NCI-H2171 treated with DMSO at 0.1 percent for 48 hours (cell line): ENCODE measurements at regions not wholly inside any gene's neighbourhood (a gene's known extent, or its start where the extent isn't known, plus 50 kb on each side); places are given as distances from the start of the nearest gene placed in this dataset.
"Not testable (repeated sequence)": the region's sequence is repeated elsewhere in the genome, so short reads cannot be mapped to it uniquely, and the experiment has no call there.

ENCODE experiments used
- DNase-seq: peaks from one replicate; lab custom pipeline; 2025; lab: John Stamatoyannopoulos, UW

DNA sequence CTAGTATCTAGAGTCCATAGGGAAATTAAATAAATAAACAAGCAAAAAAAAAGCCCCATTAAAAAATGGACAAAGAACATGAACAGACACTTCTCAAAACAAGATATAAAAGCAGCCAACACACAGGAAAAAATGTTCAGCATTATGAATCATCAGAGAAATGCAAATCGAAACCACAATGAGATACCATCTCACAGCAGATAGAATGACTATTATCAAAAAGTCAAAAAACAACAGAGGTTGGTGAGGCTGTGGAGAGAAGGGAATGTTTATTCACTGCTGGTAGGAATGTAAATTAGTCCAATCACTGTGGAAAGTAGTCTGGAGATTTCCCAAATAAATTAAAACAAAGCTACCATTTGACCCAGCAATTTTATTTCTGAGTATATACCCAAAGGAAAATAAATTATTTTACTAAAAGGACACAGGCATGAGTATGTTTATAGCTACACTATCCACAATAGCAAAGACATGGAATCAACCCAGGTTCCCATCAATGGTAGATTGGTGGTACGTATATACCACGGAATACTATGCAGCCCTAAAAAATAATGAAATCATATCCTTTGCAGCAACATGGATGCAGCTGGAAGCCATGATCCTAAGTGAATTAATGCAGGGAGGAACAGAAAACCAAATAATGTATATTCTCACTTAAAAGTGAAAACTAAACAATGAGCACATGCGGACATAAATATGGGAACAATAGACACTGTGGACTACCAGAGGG is 366.5 kb upstream of the SEMA3C start:
- no peak for DNase-seq

DNA sequence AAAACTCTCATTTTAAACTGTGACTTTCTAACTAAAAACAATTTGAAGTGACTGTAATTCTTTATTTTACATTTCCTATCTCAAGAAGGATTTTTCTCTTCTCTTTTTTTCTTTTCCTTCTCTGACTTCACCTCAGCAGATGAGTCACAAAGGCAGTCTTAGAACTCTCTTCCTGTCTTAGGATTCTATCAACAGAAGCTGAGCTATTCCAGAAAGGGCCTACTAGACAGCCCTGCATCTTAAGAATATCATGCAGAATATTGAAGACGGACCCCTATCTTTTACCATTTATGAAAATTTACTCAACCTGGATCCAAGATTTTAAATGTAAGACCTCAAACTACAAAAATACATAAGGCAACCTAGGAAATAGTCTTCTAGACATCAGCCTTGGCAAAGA is 365.7 kb upstream of the SEMA3C start:
- no peak for DNase-seq

DNA sequence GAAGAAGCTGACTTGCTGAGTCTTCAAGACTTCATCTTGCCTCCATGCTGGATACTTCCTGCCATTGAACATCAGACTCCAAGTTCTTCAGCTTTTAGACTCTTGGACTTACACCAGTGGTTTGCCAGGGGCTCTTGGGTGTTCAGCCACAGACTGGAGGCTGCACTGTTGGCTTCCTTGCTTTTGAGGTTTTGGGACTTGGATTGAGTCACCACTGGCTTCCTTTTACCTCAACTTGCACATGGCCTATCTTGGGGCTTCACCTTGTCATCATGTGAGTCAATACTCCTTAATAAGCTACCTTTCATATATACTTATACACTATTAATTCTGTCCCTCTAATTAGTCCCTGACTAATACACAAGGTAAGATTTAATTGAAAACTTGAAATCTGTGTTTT is 361.7 kb upstream of the SEMA3C start:
- no peak for DNase-seq

DNA sequence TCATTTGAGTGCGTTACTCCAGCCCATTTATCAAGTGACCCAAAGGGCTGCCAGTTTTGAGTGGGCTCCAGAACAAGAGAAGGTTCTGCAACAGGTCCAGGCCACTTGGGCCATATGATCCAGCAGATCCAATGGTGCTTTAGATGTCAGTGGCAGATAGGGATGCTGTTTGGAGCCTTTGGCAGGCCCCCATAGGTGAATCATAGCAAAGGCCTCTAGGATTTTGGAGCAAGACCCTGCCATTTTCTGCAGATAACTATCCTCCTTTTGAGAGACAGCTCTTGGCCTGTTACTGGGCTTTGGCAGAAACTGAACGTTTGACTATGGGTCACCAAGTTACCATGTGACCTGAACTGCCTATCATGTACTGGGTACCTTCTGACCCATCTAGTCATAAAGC is 358.8 kb upstream of the SEMA3C start:
- no peak for DNase-seq

DNA sequence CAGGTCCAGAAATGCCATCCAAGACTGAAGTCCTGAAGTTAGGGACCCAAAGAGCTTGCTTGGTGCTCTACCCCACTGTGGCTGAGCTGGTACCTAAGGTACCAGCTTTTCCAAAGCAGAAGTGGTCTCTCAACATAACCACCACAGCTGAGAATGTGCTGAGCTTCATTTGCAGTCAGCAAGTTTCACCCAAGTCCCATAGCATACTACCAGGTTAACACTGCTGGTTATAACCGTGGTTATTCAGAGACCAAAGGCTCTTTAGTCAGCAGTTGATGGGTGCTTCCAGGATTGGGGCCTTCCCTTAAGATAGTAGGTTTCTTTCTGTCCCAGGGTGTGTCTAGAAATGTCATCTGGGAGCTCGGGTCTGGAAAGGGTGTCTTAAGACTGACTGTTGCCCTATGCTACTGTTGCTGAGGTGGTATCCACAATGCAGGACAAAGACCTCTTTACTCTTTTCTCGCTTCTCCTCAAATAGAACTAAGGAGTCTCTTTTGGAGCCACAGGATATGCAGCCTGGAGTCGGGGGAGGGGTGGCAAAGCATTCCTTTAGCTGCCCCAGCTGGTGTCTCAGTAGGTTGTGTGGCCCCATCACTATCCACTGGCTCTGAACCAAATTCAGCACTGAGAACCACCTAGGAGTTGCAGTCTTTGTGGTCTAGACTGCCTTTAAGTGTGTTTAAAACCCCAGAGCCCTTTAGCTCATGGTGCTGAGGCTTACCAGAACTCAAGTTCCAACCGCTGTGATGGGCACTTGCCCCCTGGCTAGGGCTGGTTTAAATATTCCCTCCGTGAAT is 354.9 kb upstream of the SEMA3C start:
- DNase-seq: no peak

DNA sequence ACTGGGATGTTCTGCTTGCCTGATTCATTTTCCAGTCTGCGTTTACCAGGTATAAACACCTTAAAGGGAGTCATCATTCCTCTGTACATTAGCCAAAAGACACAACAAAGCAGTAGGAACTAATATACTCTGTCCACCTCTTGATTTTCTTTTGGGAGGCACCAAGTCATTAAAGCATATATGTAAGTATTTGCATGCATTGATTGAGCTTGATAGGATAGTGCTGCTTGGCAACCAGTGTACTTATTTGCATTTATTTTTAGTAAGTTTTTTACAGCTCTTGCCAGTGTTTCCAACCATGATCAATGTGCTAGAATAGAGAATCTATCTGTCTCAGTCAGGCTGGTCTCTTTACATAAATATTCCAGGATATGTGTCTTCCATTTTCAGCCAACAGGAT is 353.3 kb upstream of the SEMA3C start:
- no peak for DNase-seq

DNA sequence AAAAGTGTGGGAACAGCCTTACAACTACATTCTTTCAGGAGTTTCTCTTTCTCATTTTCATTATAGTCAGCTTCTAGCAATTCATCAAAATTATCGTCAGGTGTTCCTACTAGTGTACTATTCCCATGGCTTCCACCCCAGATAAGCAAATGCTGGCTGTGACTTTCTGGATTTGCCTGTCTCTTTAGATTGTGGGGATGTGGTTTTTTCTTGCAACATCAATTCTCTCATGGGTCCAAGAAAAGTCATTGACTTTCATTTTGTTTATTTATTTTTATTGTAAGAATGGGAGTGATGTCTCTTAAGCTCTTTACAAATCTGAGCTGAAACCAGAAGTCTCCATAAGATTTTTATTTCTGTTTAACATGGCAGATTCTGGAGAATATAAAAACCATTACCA is 349.7 kb upstream of the SEMA3C start:
- DNase-seq: no peak

DNA sequence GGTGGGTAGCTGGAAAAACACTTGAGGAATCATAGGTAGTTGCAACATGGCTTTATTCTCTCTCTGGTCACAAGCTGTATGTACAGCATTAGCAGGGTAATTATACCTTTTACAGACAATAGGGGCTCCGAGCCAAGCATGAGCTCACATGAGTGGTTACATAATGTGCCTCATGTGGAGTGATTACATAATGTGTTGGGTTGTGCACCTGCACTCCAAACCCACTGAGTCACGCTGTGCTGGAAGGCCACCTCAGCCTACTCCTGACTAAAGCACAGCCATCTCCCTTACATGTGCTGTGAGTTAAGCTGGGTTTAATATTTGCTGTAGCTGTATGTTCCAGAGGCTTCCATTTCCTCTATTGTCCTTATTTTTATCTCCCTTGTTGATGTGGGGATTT is 348.7 kb upstream of the SEMA3C start:
- peak; percentile 27 for DNase-seq

DNA sequence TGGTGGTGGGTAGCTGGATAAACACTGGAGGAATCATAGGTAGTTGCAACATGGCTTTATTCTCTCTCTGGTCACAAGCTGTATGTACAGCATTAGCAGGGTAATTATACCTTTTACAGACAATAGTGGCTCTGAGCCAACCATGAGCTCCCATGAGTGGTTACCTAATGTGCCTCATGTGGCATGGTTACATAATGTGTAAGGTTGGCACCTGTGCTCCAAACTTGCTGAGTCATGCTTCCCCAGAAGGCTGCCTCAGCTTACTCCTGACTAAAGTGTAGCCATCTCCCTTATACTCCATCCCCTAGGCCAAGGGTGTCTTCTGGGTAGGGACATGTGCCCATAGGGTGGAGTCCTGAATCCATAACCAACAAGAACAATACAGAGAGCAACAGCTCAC is 345.3 kb upstream of the SEMA3C start:
- peak; percentile 63 for DNase-seq

DNA sequence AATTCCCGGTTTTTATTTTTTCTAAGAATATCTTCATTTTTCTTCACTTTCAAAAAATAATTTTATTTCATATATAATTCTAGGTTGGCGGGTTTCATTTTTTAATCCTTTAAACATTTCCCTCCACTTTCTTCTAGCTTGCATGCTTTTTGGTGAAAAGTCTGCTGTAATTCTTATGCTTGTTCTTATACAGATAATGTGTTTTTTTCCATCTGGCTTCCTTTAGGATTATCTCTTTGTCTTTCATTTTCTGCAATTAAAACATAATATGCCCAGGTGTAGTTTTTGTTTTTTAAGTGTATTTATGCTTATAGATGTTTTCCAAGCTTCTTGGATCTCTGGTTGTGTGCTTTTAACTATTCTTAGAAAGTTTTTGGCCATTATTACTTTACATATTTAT is 341.3 kb upstream of the SEMA3C start:
- DNase-seq: no peak

DNA sequence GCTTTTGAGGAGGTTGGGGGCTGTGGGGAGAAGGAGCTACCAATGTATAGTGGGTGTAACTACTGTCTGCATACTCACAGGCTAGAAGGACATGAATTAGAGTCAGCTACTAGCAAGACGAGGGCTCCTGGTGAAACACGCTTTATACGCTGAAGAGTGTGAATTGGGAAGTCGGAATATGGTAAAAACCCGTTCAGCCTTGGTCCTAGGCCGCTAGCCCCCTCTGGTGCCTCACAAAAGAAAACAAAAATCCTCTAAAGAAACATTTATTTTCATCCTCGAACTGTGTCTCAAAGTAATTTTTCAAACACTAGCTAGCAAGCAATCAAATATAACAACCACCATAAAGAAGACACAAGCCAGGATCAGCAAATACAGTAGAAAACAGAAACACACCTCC is 338.1 kb upstream of the SEMA3C start:
- DNase-seq: no peak

DNA sequence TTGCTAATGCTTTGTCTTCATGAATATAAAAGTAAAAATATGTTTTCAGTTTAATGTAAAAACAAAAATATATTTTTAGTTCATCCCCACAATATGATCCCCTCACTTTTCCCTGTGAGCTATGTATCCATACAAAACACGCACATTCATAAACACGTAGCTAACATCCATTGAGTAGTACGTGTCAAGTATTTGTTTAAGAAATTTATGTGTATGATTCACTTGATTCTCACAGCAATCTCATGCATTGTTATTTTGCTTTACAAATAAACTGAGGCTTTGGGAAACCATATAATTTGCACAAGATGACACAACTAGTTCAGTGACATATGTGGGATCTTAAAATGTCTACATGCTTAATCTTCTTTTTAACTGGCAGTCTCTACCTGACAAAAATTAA is 329.6 kb upstream of the SEMA3C start:
- DNase-seq: no peak

DNA sequence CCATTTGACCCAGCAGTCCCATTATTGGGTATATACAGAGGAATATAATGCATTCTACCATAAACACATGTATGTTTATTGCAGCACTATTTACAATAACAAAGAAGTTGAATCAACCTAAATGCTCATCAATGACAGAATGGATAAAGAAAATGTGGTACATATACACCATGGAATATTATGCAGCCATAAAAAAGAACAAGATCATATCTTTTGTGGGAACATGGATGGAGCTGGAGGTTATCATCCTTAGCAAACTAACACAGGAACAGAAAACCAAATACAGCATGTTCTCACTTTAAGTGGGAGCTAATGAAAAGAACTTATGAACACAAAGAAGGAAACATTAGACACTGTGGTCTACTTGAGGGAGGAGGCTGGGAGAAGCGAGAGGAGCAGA is 328.5 kb upstream of the SEMA3C start:
- DNase-seq: not testable (repeated sequence)

DNA sequence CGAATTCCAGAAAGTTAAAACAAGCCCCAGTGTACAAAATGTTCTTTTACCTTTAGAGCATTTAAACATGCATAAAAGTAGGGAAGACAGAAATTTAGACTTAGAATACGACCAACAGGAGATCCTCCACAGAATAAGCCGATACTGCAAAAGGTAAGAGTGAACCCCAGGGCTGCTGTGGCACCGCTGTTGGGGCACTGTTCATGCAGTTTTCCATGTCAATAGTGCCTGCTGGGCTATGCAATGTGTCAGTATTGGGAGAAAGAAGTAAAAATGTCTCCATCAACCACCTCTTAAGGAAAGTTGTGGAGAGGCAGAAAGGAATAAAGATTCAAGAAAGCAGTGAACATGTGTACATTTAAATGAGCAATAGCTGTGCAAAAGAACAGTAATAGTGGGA is 326.5 kb upstream of the SEMA3C start:
- no peak for DNase-seq

DNA sequence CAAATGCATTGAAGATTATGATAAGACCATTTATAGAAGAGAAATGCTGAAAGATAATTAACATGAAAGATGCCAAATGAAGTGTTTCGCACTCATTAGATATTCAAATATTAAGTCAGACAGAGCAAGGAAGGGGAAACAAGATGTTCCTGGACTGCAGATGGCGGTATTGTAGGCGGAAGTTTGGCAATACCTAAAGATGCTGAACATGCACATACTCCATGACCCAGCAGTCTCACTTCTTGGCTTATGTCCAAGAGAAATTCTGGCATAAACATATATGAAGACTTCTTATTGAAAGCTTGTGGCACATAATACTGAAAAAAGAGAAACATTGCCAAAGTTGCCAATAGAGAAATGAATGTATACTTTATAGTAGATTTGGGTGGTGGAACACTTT is 325.4 kb upstream of the SEMA3C start:
- peak; percentile 35 for DNase-seq

DNA sequence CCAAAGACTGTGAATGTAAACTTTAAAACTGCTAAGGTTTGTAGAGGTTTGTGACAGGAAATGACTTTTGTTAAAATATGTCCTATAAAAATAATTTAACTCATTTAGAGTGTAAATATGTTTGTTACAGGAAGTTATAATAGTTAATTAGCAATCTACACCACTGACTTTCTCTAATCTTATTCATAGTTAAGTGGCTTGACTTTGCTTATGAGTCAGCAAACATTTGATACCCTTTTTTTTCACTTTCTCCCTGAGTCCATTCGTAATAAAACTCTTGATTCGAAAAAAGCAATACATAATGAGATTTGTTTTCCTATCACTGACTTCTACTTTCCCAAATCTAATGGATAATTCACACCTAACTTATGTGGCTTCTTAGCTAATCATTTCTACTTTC is 317.7 kb upstream of the SEMA3C start:
- no peak for DNase-seq

DNA sequence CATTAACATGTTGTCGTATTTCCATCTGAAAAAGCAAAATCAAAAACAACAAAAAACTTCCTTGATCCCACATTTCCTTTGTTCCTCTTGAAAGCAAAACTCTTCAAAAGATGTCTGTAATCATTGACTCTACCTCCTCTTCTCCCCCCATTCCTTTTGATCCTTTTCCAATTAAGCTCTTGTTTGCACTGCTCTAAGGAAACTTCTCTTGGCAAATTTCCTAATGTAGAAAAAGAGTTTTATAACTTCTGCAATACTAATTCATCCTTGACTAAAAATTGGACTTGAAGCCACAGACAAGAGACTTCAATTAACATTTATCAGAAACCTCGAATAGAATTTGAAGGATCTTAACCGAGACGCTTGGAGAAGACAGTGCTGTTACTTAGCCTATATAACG is 317.1 kb upstream of the SEMA3C start:
- DNase-seq: no peak

DNA sequence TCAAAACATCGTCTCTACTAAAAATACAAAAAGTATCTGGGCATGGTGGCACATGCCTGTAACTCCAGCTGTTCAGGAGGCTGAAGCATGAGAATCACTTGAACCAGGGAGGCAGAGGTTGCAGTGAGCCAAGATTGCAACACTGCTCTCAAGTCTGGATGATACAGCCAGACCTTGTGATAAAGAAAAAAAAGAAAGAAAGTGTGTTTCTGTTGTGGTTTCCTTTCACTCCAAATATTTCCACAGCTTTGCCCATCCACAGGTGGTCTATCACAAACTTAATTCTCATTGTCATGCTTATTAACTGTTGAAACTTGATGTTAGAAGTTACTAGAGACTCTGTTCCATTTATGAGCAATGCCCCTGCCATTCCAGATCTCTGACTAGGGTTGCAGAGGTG is 316.0 kb upstream of the SEMA3C start:
- no peak for DNase-seq

DNA sequence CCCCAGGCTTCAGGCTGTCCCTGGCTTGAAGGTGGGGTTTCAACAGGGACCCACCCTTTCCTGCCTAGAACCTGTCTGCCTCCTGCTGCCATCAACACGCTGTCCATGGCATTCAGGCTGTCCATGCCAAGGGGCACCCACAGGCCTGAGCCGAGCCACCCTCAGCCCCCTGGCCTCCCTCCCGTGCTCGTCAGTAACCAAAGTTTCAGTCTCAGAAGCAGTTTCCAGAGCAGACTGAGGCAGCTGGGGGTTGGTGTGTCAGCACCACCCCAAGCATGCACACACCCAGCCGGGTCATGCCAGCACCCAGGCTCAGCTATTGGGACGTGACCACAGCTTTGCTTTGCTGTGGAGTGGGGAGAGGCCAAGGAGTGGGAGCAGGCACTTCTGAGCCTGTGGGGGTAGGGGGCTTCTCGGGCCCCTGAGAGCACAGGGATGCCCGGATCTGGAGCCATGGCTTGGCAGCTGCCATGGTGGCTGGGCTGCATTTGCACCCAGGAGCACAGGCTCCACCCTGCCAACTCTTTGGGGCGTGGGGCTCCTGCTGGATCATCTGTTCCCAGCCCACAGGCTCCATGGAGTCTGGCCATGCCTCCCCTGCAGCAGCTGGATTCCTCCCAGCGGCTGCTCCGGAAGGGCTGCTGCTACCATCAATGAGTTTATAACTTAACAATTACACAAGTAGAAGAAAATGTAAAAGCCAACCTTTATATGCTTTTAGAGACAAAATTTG is 314.5 kb upstream of the SEMA3C start:
- no peak for DNase-seq

DNA sequence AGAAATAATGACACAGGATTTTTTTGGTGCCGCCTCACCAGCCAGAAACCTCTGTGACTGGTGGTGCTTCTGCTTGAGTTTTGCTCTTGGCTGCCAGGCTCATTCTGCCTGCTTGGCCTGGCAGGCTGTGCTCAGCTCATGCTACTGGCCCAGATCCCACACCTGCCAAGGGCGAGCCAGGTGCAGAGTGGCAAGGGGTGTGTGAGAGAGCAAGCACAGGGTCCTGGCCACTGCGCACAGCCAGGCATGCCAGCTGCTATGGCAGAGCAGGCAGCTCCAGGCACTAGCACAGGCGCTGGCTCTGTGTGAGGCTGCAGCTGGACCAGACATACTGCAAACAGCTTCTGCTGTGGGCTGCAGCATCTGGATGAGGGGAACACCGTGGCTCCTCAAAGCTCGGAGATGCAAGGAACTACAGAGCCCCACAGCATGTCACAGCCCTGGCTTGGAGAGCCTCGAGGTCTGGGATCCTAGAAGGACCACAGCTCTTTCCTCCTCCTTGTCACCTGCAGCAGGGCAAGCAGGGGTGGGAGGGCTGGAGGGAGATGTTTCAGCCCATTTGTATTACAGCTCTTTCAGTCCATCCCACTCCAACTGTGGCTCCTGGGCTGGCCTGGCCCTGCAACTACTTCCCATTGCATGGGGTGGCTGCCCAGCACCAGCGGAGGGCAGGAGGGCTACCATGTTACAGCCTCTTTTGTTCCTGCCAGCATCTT is 313.4 kb upstream of the SEMA3C start:
- DNase-seq: peak; percentile 54

DNA sequence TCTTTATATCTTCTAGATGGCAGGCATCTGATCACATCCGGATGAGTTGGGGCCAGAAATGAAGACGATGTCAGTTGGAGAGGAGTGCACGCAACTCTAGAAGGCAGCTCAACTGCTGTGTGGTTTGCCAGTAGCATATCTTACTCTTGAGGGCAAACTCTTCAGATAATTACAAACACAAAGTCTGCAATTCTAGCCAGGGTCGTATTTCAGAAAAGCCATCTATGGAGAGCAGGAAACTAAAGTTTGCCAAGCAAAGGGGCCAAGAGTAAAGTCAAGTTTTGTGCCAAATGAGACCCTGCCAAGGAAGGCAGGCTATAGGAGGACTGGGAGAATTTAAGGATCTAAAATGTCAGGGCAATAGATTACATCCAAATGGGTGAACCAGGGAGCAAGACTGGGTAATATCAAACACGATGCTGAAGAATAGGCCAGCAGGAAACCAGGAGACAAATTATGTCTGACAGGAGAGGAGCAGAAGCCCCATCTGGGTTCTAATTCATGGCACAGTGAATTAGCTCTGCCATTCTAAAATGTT is 312.5 kb upstream of the SEMA3C start:
- no peak for DNase-seq

DNA sequence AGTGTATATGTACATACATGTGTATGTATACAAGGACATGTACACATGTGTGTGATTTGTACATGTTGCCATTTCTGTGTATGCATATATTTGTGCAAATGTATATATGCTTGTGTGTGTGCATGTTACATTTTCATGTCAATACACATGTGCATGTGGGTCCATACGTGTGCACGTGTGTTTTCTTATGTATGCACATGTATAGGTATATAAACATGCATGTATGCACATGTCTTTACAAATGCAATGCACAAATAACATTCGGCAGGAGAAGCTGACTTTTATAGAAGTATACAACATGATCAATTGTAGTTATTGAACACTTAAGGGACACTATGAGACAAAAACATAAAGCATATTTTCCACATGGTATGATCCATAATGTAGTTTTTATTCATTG is 307.4 kb upstream of the SEMA3C start:
- DNase-seq: no peak
